GM12878 (cell line): ENCODE measurements at regions not wholly inside any gene's neighbourhood (a gene's known extent, or its start where the extent isn't known, plus 50 kb on each side); places are given as distances from the start of the nearest gene placed in this dataset.

Source experiments
- ATAC-seq: fragments of 200-7000 bp; cut with Tn5 transposase; 3 replicates; pipeline ENCODE4 v1.9.1; 2020; ENCODE audit warnings: mild to moderate bottlenecking, moderate library complexity
- BruUV-seq: library from RNA; stranded (reverse); fragments of 400-500 nt; replicated peaks from 2 replicates; lab custom pipeline; 2021; lab: Mats Ljungman, UMichigan
- CTCF ChIA-PET: fragments of 300-600 bp; sonication (Branson Sonifier 250); formaldehyde crosslinking; extraction: SDS; loops from one replicate; lab custom pipeline; 2021; ENCODE audit warnings: inconsistent platforms; lab: Yijun Ruan, JAX
- POLR2A ChIA-PET: fragments of 350-600 bp; formaldehyde crosslinking; extraction: SDS; loops from one replicate; lab custom pipeline; 2021; ENCODE audit warnings: inconsistent platforms; lab: Charles Lee
- RAD21 ChIA-PET: fragments of 300-600 bp; sonication (Branson Sonifier 250); formaldehyde crosslinking; loops from one replicate; lab custom pipeline; 2023; ENCODE audit warnings: antibody characterized with exemption; ENCODE audit not compliant: unreplicated experiment; lab: Charles Lee
- SMC1A ChIA-PET: fragments of 300-600 bp; sonication (Branson Sonifier 250); formaldehyde crosslinking; loops from one replicate; lab custom pipeline; 2023; ENCODE audit not compliant: unreplicated experiment, uncharacterized antibody; lab: Charles Lee
- DNase-seq: peaks from one replicate; pipeline ENCODE4 v3.0.0-alpha.2; 2011; ENCODE audit warnings: low read depth, low spot score
- FAIRE-seq: peaks from 3 replicates; lab custom pipeline; 2011; peaks lifted over from hg19 to GRCh38; lab: Jason Lieb, UNC
- H2AFZ ChIP-seq: 2 replicates; pipeline ENCODE4 v1.6.0; 2011; ENCODE audit warnings: low read depth, low read length, control low read depth; ENCODE audit not compliant: control insufficient read depth
- H3K27ac ChIP-seq: 2 replicates; pipeline ENCODE4 v1.5.1; 2011; ENCODE audit warnings: control low read depth; ENCODE audit not compliant: control insufficient read depth, insufficient read depth
- H3K27me3 ChIP-seq, 2 experiments: replicated peaks in 1 of 2; 2 replicates each; pipeline versions ENCODE4 v1.6.0 to v1.6.1; 2011; ENCODE audit warnings: low read length in 1 of 2; ENCODE audit not compliant: control insufficient read depth in 2 of 2, insufficient read depth in 2 of 2
- H3K36me3 ChIP-seq, 2 experiments: 2 replicates each; pipeline ENCODE4 v1.5.1; 2011; ENCODE audit warnings: low read length in 1 of 2; ENCODE audit not compliant: control insufficient read depth in 2 of 2, insufficient read depth in 2 of 2
- H3K4me1 ChIP-seq: 2 replicates; pipeline ENCODE4 v1.6.1; 2011; ENCODE audit warnings: mild to moderate bottlenecking, low read length, moderate library complexity, mixed read lengths; ENCODE audit not compliant: control insufficient read depth, insufficient read depth
- H3K4me2 ChIP-seq: 2 replicates; pipeline ENCODE4 v1.6.0; 2011; ENCODE audit warnings: control low read depth; ENCODE audit not compliant: control insufficient read depth, insufficient read depth
- H3K4me3 ChIP-seq: fragments of 200-600 bp; sonication (generic); 2 replicates; pipeline ENCODE4 v1.5.1; 2016
- H3K79me2 ChIP-seq: 2 replicates; pipeline ENCODE4 v1.6.0; 2011; ENCODE audit warnings: low read length; ENCODE audit not compliant: control insufficient read depth, insufficient read depth
- H3K9ac ChIP-seq: 2 replicates; pipeline ENCODE4 v1.8.0; 2011; ENCODE audit warnings: low read length, control low read depth, mixed read lengths; ENCODE audit not compliant: control insufficient read depth, insufficient read depth
- H3K9me3 ChIP-seq: replicated peaks from 3 replicates; pipeline ENCODE4 v1.5.1; 2011; ENCODE audit warnings: mild to moderate bottlenecking, low read length; ENCODE audit not compliant: control insufficient read depth, insufficient read depth
- H4K20me1 ChIP-seq: 2 replicates; pipeline ENCODE4 v1.6.0; 2011; ENCODE audit not compliant: control insufficient read depth, insufficient read depth
- CREB1 ChIP-seq: IDR thresholded peaks from 2 replicates; pipeline ENCODE4 v1.6.1; 2012; ENCODE audit warnings: low read depth, mild to moderate bottlenecking, inconsistent platforms
- EGR1 ChIP-seq, 2 experiments: IDR thresholded peaks; 1 replicate in 1 of 2; 2 replicates in 1 of 2; pipeline ENCODE4 v1.6.1; 2011 to 2012; ENCODE audit warnings: low read depth in 2 of 2, low read length in 2 of 2, borderline replicate concordance in 1 of 2, mild to moderate bottlenecking in 1 of 2, moderate library complexity in 1 of 2
- IRF4 ChIP-seq: IDR thresholded peaks from 2 replicates; pipeline ENCODE4 v1.6.1; 2011; ENCODE audit warnings: low read depth, low read length
- MYC ChIP-seq: IDR thresholded peaks from 2 replicates; pipeline ENCODE4 v1.6.1; 2011; ENCODE audit warnings: mild to moderate bottlenecking, low read length, moderate library complexity, inconsistent platforms; ENCODE audit not compliant: insufficient read depth, insufficient replicate concordance, insufficient read length, severe bottlenecking
- NFIC ChIP-seq: IDR thresholded peaks from 2 replicates; pipeline ENCODE4 v1.6.1; 2012; ENCODE audit warnings: low read depth, mild to moderate bottlenecking, inconsistent platforms, low read length, moderate library complexity
- NFXL1 ChIP-seq: fragments of 450-650 bp; IDR thresholded peaks from 2 replicates; pipeline ENCODE4 v1.6.1; 2017; ENCODE audit warnings: antibody characterized with exemption, mild to moderate bottlenecking, borderline replicate concordance
- POU2F2 ChIP-seq: IDR thresholded peaks from 3 replicates; pipeline ENCODE4 v1.6.1; 2011; ENCODE audit warnings: low read depth, mild to moderate bottlenecking, low read length, borderline replicate concordance
- RELA ChIP-seq: fragments of 450-650 bp; IDR thresholded peaks from 2 replicates; pipeline ENCODE4 v1.8.0; 2014; ENCODE audit warnings: borderline replicate concordance; ENCODE audit not compliant: partially characterized antibody
- STAT1 ChIP-seq: fragments of 450-650 bp; conservative IDR thresholded peaks from 2 replicates; pipeline ENCODE4 v1.6.1; 2014; ENCODE audit warnings: antibody characterized with exemption, mild to moderate bottlenecking
- ZNF274 ChIP-seq: IDR thresholded peaks from one replicate; pipeline ENCODE4 v1.8.0; 2011; ENCODE audit not compliant: insufficient read length, insufficient read depth
- ZNF384 ChIP-seq: IDR thresholded peaks from 2 replicates; pipeline ENCODE4 v1.6.1; 2012; ENCODE audit warnings: low read depth, mild to moderate bottlenecking, low read length, improper control_type of control experiment, borderline replicate concordance
- WGBS: methylation state at CpG from one replicate; pipeline ENCODE4 v1.1.6; 2016; ENCODE audit warnings: low lambda C conversion rate; ENCODE audit not compliant: insufficient replicate concordance, insufficient coverage; ENCODE audit errors: missing lambda C conversion rate; 5-methylcytosine and 5-hydroxymethylcytosine counted together
- in situ Hi-C: fragments of 300-500 bp; cut with MboI; formaldehyde crosslinking; loops from 9 replicates; pipeline ENCODE4 v1.14.3; 2018; ENCODE audit warnings: mixed read lengths
- intact Hi-C: fragments of 100-400 bp; cut with micrococcal nuclease; formaldehyde crosslinking; loops from one replicate; pipeline ENCODE4 v1.14.2; 2022; ENCODE audit not compliant: unreplicated experiment
- TF ChIP-seq, protein P1 (sequence below): fragments of 450-650 bp; IDR thresholded peaks from 2 replicates; pipeline ENCODE4 v1.6.1; 2018; ENCODE audit warnings: mild to moderate bottlenecking, low read depth, moderate library complexity; ENCODE audit not compliant: partially characterized antibody

DNA sequence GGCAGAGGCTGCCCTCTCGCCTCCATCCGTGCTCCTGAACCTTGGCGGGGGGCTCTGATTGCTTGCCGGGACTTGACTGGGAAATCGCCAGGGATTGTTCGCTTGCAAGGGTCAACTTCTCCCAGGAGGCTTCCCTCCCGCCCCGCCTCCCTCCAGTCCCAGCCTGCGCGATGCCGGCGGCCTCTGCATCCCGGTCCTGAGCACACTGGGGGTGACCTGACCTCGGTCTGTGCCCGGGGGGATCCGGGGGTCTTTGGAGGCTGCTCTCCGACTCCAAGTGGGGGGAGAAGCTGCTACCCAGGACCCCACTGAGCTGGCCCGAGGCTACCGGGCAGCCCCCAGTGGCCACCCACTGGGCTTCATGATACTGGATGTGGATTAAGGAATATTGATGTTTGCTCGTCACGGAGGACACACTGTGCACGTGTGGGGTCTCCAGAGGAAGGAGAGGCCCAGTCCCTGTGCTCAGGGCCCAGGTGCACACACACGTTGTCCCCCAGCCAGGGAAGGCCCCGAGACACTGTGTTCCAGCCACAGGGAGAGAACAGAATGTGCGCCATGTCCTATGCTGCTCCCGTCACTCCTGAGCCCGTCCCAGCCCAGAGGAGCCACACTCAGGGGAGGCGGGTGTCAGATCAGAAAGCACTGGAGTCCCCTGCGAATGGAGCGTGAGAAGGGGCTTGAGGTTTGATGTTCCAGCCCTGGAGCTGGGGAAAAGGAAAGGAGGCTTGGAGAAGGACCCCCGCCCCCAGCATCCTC, 55.9 kb upstream of the NKX1-1 start:
- no peaks in the 10 kb centered on the region for H4K20me1 ChIP-seq
- no peaks in the 10 kb centered on the region for H3K36me3 ChIP-seq
- CTCF ChIA-PET = no interaction called here
- TF ChIP-seq IRF4 (no peak), ZNF274 (no peak), EGR1 (IDR thresholded peaks at IDR 0.05; ENCODE audit: borderline replicate concordance in 1 of 2, low read depth in 2 of 2, low read length in 2 of 2) (no peak), NFXL1 (no peak), CREB1 (no peak), POU2F2 (no peak), STAT1 (no peak), MYC (no peak), ZNF384 (no peak), RELA (no peak), NFIC (no peak)
- TF ChIP-seq, protein P1, sequence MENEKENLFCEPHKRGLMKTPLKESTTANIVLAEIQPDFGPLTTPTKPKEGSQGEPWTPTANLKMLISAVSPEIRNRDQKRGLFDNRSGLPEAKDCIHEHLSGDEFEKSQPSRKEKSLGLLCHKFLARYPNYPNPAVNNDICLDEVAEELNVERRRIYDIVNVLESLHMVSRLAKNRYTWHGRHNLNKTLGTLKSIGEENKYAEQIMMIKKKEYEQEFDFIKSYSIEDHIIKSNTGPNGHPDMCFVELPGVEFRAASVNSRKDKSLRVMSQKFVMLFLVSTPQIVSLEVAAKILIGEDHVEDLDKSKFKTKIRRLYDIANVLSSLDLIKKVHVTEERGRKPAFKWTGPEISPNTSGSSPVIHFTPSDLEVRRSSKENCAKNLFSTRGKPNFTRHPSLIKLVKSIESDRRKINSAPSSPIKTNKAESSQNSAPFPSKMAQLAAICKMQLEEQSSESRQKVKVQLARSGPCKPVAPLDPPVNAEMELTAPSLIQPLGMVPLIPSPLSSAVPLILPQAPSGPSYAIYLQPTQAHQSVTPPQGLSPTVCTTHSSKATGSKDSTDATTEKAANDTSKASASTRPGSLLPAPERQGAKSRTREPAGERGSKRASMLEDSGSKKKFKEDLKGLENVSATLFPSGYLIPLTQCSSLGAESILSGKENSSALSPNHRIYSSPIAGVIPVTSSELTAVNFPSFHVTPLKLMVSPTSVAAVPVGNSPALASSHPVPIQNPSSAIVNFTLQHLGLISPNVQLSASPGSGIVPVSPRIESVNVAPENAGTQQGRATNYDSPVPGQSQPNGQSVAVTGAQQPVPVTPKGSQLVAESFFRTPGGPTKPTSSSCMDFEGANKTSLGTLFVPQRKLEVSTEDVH = no peak
- TF ChIP-seq, all 136 proteins: peak for 0
- DNase-seq (no peak), FAIRE-seq (no peak), ATAC-seq (no peak)
- ChIA-PET RAD21 (no interaction called here), POLR2A (no interaction called here), SMC1A (no interaction called here)
- no peak overlapping the region for H3K4me2 ChIP-seq
- no peak overlapping the region for H3K4me3 ChIP-seq
- no peaks in the 10 kb centered on the region for H3K4me1 ChIP-seq
- no peak overlapping the region for H3K9ac ChIP-seq
- BruUV-seq = no TSS peak
- H3K27ac ChIP-seq = no peak overlapping the region
- H3K9me3 ChIP-seq = no peaks in the 10 kb centered on the region; the same call in 2 of the 3 replicates
- 35% methylated on average over 24 of the region's 31 CpGs for WGBS
- H3K27me3 ChIP-seq = no peaks in the 10 kb centered on the region
- H2AFZ ChIP-seq = no peak overlapping the region
- no peaks in the 10 kb centered on the region for H3K79me2 ChIP-seq
- intact Hi-C loops = no loop called here
- in situ Hi-C loops = loop anchor here (10.0 kb wide), 2 partner anchors 57 to 1047 kb away; partner anchors contain the start of gene NKX1-1
